ENCODE measurements at regions not wholly inside any gene's neighbourhood (a gene's known extent, or its start where the extent isn't known, plus 50 kb on each side); places are given as distances from the start of the nearest gene placed in this dataset.

- TF ChIP-seq EZH2 (IDR thresholded peaks at IDR 0.05; ENCODE audit: borderline replicate concordance, low read depth, low read length, severe bottlenecking) (no peak), CTCF (IDR thresholded peaks at IDR 0.05; ENCODE audit: borderline replicate concordance, extremely low read depth, low read length, poor library complexity, severe bottlenecking) (no peak)
Measured at GRCh38 chr3:55147856-55148720, 220.2 kb upstream of the LRTM1 start.

All from DND-41 (cell line).